ENCODE measurements at regions not wholly inside any gene's neighbourhood (a gene's known extent, or its start where the extent isn't known, plus 50 kb on each side); places are given as distances from the start of the nearest gene placed in this dataset.
A peak's percentile ranks its signal among the peaks of the same experiment; 100 is the strongest.

DNA sequence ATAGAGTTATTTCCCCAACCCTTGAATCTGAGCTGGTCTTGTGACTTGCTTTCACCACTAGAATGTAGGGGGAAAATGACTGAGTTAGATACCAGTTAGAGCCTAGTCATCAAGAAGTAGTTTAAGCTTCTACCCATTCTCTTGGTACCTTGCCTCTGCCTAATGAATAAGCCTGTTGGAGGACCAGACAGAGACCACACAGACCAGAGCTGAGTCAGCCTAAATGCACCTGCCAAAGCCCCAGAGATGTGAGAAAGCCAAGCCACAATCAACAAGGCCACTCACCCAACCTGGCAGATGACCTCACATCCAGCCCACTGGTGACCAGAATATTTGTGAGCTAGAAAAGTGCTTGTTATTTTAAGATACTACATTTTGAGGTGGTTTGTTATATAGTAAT, 85.2 kb upstream of the DCLK2 start:
- no peak for ATAC-seq
- Histone ChIP-seq H3K79me2 (ENCODE audit: insufficient read depth, low read length) (no peaks in the 10 kb centered on the region), H3K27me3 (ENCODE audit: control insufficient read depth in 1 of 2, insufficient read depth in 2 of 2, low read length in 2 of 2) (no peaks in the 10 kb centered on the region), H3K9me3 (ENCODE audit: low read length) (no peaks in the 10 kb centered on the region), H4K20me1 (ENCODE audit: insufficient read depth, low read length) (no peaks in the 10 kb centered on the region), H3K9ac (ENCODE audit: insufficient read depth, low read depth, low read length) (no peak overlapping the region), H3K4me2 (ENCODE audit: low read depth, low read length) (no peak overlapping the region), H3K36me3 (replicated peaks in 1 of 2; ENCODE audit: control insufficient read depth in 1 of 2, insufficient read depth in 2 of 2, low read length in 2 of 2) (no peaks in the 10 kb centered on the region), H3K4me3 (replicated peaks in 1 of 3; ENCODE audit: insufficient read depth in 1 of 3, low read depth in 2 of 3, low read length in 3 of 3) (no peak overlapping the region), H2AFZ (ENCODE audit: low read length) (no peak overlapping the region), H3K27ac (ENCODE audit: extremely low read length, insufficient read depth, low read length) (no peak overlapping the region), H3K4me1 (ENCODE audit: insufficient read depth, low read length) (peaks cover 6% of the 10 kb centered on the region)
- intact Hi-C loops (cut with micrococcal nuclease; ENCODE audit: unreplicated experiment) (no loop called here), in situ Hi-C loops (cut with HindIII; ENCODE audit: extremely low pct_ligation_motif_present, low pct_unique_long_range_greater_than_20kb) (loop anchor here (25.0 kb wide), 1 partner anchor 869 kb away; no protein-coding TSS in a partner anchor)
- CTCF ChIA-PET (ENCODE audit: low intra/inter-chr PET ratio, low total read pairs), result no interaction called here
- TF ChIP-seq HMG20B (CRISPR knock-in tag; conservative IDR thresholded peaks at IDR 0.05) (no peak), ZNF557 (CRISPR knock-in tag; IDR thresholded peaks at IDR 0.05) (no peak), THYN1 (CRISPR knock-in tag; IDR thresholded peaks at IDR 0.05; ENCODE audit: borderline replicate concordance, low read depth) (no peak), PAF1 (CRISPR knock-in tag; IDR thresholded peaks at IDR 0.05) (no peak), ZC3H13 (CRISPR knock-in tag; IDR thresholded peaks at IDR 0.05) (no peak)
- TF ChIP-seq, protein P1, sequence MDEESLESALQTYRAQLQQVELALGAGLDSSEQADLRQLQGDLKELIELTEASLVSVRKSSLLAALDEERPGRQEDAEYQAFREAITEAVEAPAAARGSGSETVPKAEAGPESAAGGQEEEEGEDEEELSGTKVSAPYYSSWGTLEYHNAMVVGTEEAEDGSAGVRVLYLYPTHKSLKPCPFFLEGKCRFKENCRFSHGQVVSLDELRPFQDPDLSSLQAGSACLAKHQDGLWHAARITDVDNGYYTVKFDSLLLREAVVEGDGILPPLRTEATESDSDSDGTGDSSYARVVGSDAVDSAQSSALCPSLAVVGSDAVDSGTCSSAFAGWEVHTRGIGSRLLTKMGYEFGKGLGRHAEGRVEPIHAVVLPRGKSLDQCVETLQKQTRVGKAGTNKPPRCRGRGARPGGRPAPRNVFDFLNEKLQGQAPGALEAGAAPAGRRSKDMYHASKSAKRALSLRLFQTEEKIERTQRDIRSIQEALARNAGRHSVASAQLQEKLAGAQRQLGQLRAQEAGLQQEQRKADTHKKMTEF (CRISPR knock-in tag; IDR thresholded peaks at IDR 0.05), result no peak
- no TSS peak for BruUV-seq (replicated peaks)
- DNase-seq (ENCODE audit: low spot score), result no peak
- FAIRE-seq, result no peak
- POLR2A ChIA-PET, result no interaction called here

DNA sequence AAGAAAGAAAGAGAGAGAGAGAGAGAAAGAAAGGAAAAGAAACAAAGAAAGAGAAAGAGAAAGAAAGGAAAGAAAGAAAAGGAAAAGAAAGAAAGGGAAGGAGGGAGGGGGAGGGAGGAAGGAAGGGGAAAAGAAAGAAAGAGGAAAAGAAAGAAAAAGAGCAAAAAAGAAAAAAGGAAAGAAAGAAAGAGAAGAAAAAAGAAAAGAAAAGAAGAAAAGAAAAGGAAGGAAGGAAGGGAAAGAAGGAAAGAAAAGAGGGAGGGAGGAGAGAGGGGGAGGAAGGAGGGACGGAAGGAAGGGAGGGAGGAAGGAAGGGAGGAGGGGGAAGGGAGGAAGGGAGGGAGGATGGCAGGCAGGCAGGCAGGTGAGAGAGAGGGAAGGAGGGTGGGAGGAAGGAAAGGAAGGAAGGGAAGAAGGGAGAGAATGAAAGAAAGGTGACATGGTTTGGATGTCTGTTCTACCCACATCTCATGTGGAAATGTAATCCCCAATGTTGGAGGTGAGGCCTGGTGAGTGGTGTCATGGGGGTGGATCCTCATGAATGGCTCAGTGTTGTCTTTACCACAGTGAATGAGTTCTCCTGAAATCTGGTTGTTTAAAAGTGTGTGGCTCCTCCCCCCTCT, 83.0 kb upstream of the DCLK2 start:
- TF ChIP-seq ZIK1 (CRISPR knock-in tag; IDR thresholded peaks at IDR 0.05; ENCODE audit: borderline replicate concordance, low read depth) (no peak), HNRNPK (IDR thresholded peaks at IDR 0.05; ENCODE audit: low read depth, low read length, poor library complexity, severe bottlenecking) (peak; percentile 13)
- Histone ChIP-seq H3K9me3 (ENCODE audit: low read length) (no peaks in the 10 kb centered on the region), H3K27me3 (ENCODE audit: control insufficient read depth in 1 of 2, insufficient read depth in 2 of 2, low read length in 2 of 2) (no peaks in the 10 kb centered on the region; a peak in 1 of 5 replicates), H3K9ac (ENCODE audit: insufficient read depth, low read depth, low read length) (no peak overlapping the region), H3K4me3 (replicated peaks in 1 of 3; ENCODE audit: insufficient read depth in 1 of 3, low read depth in 2 of 3, low read length in 3 of 3) (no peak overlapping the region), H3K79me2 (ENCODE audit: insufficient read depth, low read length) (no peaks in the 10 kb centered on the region), H4K20me1 (ENCODE audit: insufficient read depth, low read length) (no peaks in the 10 kb centered on the region), H3K4me2 (ENCODE audit: low read depth, low read length) (no peak overlapping the region), H3K4me1 (ENCODE audit: insufficient read depth, low read length) (peaks cover 12% of the 10 kb centered on the region), H3K36me3 (replicated peaks in 1 of 2; ENCODE audit: control insufficient read depth in 1 of 2, insufficient read depth in 2 of 2, low read length in 2 of 2) (no peaks in the 10 kb centered on the region), H2AFZ (ENCODE audit: low read length) (no peak overlapping the region), H3K27ac (ENCODE audit: extremely low read length, insufficient read depth, low read length) (no peak overlapping the region)
- intact Hi-C loops (cut with micrococcal nuclease; ENCODE audit: unreplicated experiment), result loop anchor here (5.0 kb wide), 1 partner anchor 247 kb away; no protein-coding TSS in a partner anchor
- 0% methylated on average over 1 of the region's 1 CpG for WGBS (ENCODE audit: low lambda C conversion rate)
- no peak for FAIRE-seq
- CTCF ChIA-PET (ENCODE audit: low intra/inter-chr PET ratio, low total read pairs), result no interaction called here
- POLR2A ChIA-PET, result no interaction called here
- no TSS peak for BruUV-seq (replicated peaks)
- no peak for ATAC-seq
- no peak for DNase-seq (ENCODE audit: low spot score)
- in situ Hi-C loops (cut with HindIII; ENCODE audit: extremely low pct_ligation_motif_present, low pct_unique_long_range_greater_than_20kb), result loop anchor here (25.0 kb wide), 1 partner anchor 867 kb away; no protein-coding TSS in a partner anchor
